Endodermal cell (in vitro differentiated cells): ENCODE measurements at regions not wholly inside any gene's neighbourhood (a gene's known extent, or its start where the extent isn't known, plus 50 kb on each side); places are given as distances from the start of the nearest gene placed in this dataset.

Experiments used
- DNase-seq: peaks from one replicate; pipeline ENCODE4 v3.0.0-alpha.2; 2017
- H3K27ac ChIP-seq: 2 replicates; pipeline ENCODE4 v1.5.1; 2013; ENCODE audit warnings: mild to moderate bottlenecking, low read depth, low read length, moderate library complexity
- H3K27me3 ChIP-seq: 2 replicates; pipeline ENCODE4 v1.6.1; 2013; ENCODE audit warnings: mild to moderate bottlenecking, low read length, moderate library complexity; ENCODE audit not compliant: insufficient read depth, control insufficient read depth, poor library complexity, severe bottlenecking
- H3K36me3 ChIP-seq: 2 replicates; pipeline ENCODE4 v1.7.0; 2013; ENCODE audit warnings: mild to moderate bottlenecking, low read length, moderate library complexity; ENCODE audit not compliant: control insufficient read depth, insufficient read depth
- H3K4me1 ChIP-seq: one replicate; pipeline ENCODE4 v1.7.0; 2013; ENCODE audit warnings: low read length; ENCODE audit not compliant: control insufficient read depth, insufficient read depth
- H3K4me3 ChIP-seq: 2 replicates; pipeline ENCODE4 v1.5.1; 2013; ENCODE audit warnings: mild to moderate bottlenecking, low read length, moderate library complexity
- H3K9ac ChIP-seq: 2 replicates; pipeline ENCODE4 v1.6.1; 2013; ENCODE audit warnings: mild to moderate bottlenecking, low read length, moderate library complexity; ENCODE audit not compliant: poor library complexity, severe bottlenecking; ENCODE audit errors: extremely low read depth
- H3K9me3 ChIP-seq: 2 replicates; pipeline ENCODE4 v1.6.1; 2013; ENCODE audit warnings: mild to moderate bottlenecking, low read length, moderate library complexity; ENCODE audit not compliant: control insufficient read depth
- H3K27ac Mint-ChIP-seq: 2 replicates; pipeline ENCODE4 v1.8.0; 2020; ENCODE audit warnings: mixed read lengths
- H3K27me3 Mint-ChIP-seq: 2 replicates; pipeline ENCODE4 v1.8.0; 2021; ENCODE audit warnings: mild to moderate bottlenecking, mixed read lengths; ENCODE audit not compliant: insufficient read depth
- H3K36me3 Mint-ChIP-seq: 2 replicates; pipeline ENCODE4 v1.8.0; 2020; ENCODE audit warnings: low read depth, mixed read lengths
- H3K4me1 Mint-ChIP-seq: 2 replicates; pipeline ENCODE4 v1.8.0; 2020; ENCODE audit warnings: mixed read lengths
- H3K4me3 Mint-ChIP-seq: 2 replicates; pipeline ENCODE4 v1.8.0; 2020; ENCODE audit warnings: mild to moderate bottlenecking, moderate library complexity, mixed read lengths
- H3K9me3 Mint-ChIP-seq: 2 replicates; pipeline ENCODE4 v1.8.0; 2020; ENCODE audit warnings: mild to moderate bottlenecking, mixed read lengths
- CTCF ChIP-seq: fragments of 200-600 bp; sonication (generic); conservative IDR thresholded peaks from 2 replicates; pipeline ENCODE4 v1.5.0; 2021; ENCODE audit warnings: antibody characterized with exemption, mild to moderate bottlenecking
- WGBS, 2 experiments: methylation state at CpG; one replicate each; pipeline versions ENCODE4 v1.1.5 to v1.1.7; 2013; ENCODE audit warnings: missing lambda C conversion rate in 2 of 2, mixed read lengths in 1 of 2; ENCODE audit not compliant: insufficient coverage in 1 of 2, insufficient read length in 1 of 2; 5-methylcytosine and 5-hydroxymethylcytosine counted together

GRCh38 chr10:29011516-29011915, 277.4 kb upstream of the LYZL1 start:
- peaks cover 14% of the 10 kb centered on the region for H3K9me3 ChIP-seq

GRCh38 chr10:29012926-29013554, 275.8 kb upstream of the LYZL1 start:
- Histone ChIP-seq H3K27ac (no peak overlapping the region), H3K36me3 (no peaks in the 10 kb centered on the region), H3K27me3 (no peaks in the 10 kb centered on the region), H3K9ac (no peak overlapping the region), H3K9me3 (no peaks in the 10 kb centered on the region), H3K4me3 (no peak overlapping the region), H3K4me1 (peaks cover 4% of the 10 kb centered on the region)
- Mint-ChIP-seq H3K9me3 (peaks cover 3% of the 10 kb centered on the region), H3K4me1 (peaks cover 22% of the 10 kb centered on the region), H3K27ac (no peak overlapping the region), H3K27me3 (no peaks in the 10 kb centered on the region), H3K4me3 (no peak overlapping the region), H3K36me3 (peaks cover 4% of the 10 kb centered on the region)
- DNase-seq: no peak
- 71 to 80% methylated on average over 4 to 9 of the region's 9 CpGs for WGBS, 2 experiments
- TF ChIP-seq CTCF: no peak

More at GRCh38 chr10:29011516-29011915, 277.4 kb upstream of the LYZL1 start:
- no peak overlapping the region for H3K27ac ChIP-seq
- TF ChIP-seq CTCF: no peak
- H3K36me3 Mint-ChIP-seq: peaks cover 4% of the 10 kb centered on the region
- H3K4me3 ChIP-seq: no peak overlapping the region
- no peaks in the 10 kb centered on the region for H3K36me3 ChIP-seq
- H3K9ac ChIP-seq: no peak overlapping the region
- H3K27me3 ChIP-seq: no peaks in the 10 kb centered on the region
- H3K4me1 ChIP-seq: peaks cover 4% of the 10 kb centered on the region
- no peaks in the 10 kb centered on the region for H3K27me3 Mint-ChIP-seq
- no peak for DNase-seq
- H3K9me3 Mint-ChIP-seq: peaks cover 12% of the 10 kb centered on the region
- H3K27ac Mint-ChIP-seq: no peak overlapping the region
- 97 to 100% methylated on average over 2 to 4 of the region's 4 CpGs for WGBS, 2 experiments
- H3K4me1 Mint-ChIP-seq: peaks cover 28% of the 10 kb centered on the region
- H3K4me3 Mint-ChIP-seq: no peak overlapping the region

GRCh38 chr10:29021591-29021990, 267.3 kb upstream of the LYZL1 start:
- H3K27me3 ChIP-seq: no peaks in the 10 kb centered on the region
- Mint-ChIP-seq H3K27ac (no peak overlapping the region), H3K4me1 (peaks cover 14% of the 10 kb centered on the region), H3K36me3 (peaks cover 4% of the 10 kb centered on the region), H3K27me3 (peaks cover 6% of the 10 kb centered on the region), H3K9me3 (peaks cover 3% of the 10 kb centered on the region), H3K4me3 (no peak overlapping the region)
- no peaks in the 10 kb centered on the region for H3K36me3 ChIP-seq
- no peak overlapping the region for H3K4me3 ChIP-seq
- no peak overlapping the region for H3K27ac ChIP-seq
- no peak for TF ChIP-seq CTCF
- WGBS, 2 experiments: 96% methylated on average over 2 of the region's 3 CpGs; no CpG with 5 or more reads in 1 of the 2 experiments
- H3K4me1 ChIP-seq: peaks cover 7% of the 10 kb centered on the region
- H3K9me3 ChIP-seq: no peaks in the 10 kb centered on the region
- DNase-seq: no peak
- no peak overlapping the region for H3K9ac ChIP-seq
